Dedifferentiated amniotic fluid mesenchymal stem cell (primary cell): ENCODE measurements at regions not wholly inside any gene's neighbourhood (a gene's known extent, or its start where the extent isn't known, plus 50 kb on each side); places are given as distances from the start of the nearest gene placed in this dataset.
"Not testable (repeated sequence)": the region's sequence is repeated elsewhere in the genome, so short reads cannot be mapped to it uniquely, and the experiment has no call there.

Experiments
- DNase-seq: peaks from one replicate; pipeline ENCODE4 v3.0.0-alpha.2; 2016; ENCODE audit errors: extremely low spot score

DNA sequence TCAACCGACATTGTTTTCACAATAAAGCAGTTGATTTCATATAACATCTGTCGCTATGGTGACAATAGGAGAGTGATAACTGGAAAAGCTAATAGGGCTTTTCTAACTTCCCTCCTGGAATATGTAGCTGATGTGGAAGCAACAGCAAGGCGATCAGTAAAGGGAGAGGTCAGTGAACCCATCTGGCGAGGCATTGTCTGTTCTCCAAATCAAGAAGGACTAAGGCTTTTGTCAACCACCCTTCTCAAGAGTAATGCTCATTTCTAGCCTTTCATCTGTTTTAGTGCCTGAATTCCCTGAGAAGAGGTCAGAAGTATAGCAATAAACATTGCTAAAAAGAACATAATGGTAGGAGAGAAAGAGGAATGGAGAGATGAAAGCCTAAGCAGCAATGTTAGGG, 201.3 kb downstream of the AKAP7 start:
- DNase-seq: no peak

DNA sequence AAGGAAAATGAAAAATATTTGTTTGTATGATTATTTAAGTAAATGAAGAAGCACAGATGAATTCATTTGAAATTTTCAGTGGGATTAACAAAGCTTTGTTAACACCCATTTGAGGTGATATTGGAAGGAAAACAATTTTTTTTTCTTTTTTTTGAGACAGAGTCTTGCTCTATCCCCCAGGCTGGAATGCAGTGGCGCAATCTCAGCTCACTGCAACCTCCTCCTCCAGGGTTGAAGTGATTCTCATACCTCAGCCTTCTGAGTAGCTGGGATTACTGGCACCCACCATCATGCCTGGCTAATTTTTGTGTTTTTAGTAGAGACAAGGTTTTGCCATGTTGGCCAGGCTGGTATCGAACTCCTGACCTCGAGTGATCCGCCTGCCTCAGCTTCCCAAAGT, 211.6 kb downstream of the AKAP7 start:
- DNase-seq: not testable (repeated sequence)

DNA sequence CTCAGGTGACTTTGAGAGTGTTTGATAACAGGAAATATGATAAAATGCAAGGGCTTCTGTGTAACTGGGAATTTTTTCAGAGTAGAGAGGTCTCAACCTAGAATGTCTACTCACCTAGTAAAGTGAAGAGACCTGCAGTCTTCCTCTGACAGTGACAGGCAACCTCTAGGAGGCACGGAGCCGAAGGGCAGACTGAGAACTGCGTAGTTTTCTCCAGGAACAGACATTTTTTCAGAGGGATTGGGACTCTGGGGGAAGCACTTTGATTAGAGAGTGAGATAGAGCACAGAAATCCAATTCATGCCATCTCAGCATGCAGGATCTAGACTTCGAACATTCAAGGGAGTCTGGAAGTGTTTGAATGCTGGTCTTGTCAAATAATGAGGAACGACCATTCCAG, 213.3 kb downstream of the AKAP7 start:
- no peak for DNase-seq

DNA sequence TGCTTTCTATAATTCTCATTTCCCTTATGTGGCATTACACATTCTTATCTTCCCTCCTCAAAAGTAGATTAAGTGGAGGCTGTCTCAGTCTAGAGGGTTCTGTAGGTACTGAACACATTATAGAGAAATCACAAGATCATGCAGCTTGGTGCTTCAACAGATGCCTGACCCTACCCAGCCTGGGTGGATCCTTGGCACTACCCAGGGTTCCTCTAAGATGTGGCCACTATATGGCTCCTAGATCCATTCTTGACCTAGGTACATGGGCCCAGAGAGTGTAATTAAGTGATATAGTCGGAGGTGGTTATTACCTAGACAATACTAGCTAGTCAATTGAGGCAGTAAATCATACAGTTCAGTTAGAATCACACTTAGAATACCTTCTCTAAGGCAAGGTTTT, 213.9 kb downstream of the AKAP7 start:
- no peak for DNase-seq

DNA sequence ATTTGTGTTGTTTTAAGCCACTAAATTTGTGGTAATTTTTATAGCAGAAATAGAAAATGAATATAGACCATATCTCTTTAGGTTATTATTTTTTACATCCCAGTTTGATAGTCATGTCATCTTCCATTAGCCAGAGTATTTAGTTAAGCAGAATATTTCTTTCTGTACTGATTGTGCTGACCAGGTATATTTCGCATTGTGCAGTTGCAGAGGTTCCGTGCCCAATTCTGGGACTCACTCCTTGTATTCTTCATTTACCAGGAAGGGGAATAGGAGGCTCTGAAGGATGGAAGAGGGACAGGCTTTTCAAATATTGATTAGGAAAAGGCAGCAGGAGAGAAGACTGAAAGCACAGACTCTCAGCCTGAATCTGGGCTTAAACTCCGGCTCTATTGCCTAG, 217.8 kb downstream of the AKAP7 start:
- no peak for DNase-seq

DNA sequence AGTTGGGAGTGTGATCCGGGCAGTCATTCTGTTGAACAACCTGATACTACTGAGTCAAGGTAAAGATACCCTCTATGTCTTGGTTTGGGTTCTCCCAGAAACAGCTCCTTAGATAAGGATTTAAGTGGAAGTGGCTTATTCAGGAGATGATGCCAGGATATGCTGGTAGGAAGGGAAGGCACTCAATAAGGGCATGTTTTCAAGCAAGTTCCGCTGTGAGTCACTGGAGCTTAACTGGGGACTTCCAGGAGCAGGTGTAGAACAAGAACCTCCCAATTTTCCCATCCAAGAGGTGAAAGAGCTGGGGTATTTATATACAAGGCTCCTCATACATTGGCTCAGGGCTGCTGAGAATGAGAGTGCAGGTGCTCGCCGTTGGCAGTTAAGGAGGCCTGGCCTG, 218.6 kb downstream of the AKAP7 start:
- no peak for DNase-seq

DNA sequence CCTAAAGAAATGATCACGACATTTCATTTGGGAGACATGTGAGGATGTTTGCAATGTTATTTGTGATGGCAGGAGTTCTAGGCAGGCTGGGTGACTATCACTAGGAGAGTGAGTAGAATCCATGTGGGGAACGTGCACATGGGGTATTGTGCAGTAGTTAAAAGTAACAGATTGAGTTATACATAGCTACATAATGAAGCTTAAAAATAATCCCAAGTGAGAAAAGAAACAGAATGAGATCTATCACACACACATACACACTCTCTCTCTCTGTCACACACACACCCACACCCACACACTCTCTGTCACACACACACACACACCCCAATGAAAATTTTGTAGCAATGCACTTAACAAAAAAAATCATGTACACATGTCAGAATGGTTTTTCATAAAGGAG, 218.7 kb upstream of the ARG1 start:
- DNase-seq: no peak

DNA sequence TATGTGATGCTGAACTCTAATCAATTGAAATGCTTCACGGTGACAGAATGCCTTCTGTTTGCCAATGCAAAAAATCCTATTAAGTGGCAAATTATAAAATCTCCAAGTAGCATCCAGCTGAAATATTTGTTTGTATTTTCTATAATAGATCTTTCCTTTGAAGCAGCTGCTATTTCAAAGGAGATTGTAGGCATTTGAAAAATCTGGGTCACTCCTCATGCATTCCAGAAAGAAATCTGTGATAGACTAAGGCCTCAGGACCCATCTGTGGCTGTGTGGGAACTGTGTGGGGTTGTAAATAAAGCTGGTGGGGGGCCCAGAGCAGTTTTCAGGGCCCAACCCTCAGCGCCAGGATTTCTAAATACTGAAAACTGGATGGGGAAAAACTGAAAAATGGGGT, 216.9 kb upstream of the ARG1 start:
- no peak for DNase-seq

DNA sequence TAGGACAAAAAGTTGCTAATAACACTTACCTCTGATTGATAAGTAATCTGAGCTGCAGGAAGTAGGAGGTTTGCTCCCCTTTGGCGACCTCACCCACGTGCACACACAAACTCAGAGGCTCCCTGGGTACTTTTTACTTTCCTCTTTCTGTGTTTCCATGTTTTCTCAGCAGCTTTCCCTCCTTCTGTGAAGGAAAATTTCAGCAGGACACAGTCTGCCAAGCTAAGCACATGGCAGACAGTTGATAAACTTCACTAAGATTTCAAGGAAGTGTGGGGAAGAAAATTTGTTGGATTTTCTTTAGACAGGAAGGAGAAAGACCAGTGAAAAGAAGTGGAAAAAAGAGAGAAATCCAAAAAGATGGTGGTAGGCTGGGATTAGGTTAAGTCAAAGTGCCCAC, 215.5 kb upstream of the ARG1 start:
- DNase-seq: no peak

DNA sequence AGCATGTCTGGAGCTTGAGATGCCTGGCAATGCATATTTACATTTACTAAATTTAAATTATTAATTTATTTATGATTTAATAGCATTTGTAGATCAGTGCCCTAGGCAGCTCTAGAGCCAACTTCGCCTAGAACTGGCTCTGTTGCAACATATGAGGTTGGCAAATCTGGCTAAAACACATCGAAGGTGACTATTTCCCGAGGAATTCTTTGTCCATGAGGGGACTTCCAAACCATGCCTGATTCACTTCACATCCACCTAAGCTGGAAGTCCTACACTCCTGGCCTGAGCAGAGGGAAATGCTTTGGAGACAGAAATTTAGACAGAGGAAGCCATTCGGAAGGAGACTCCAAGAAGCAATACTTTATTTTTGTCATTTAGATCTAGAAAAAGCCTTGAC, 211.0 kb upstream of the ARG1 start:
- DNase-seq: no peak

DNA sequence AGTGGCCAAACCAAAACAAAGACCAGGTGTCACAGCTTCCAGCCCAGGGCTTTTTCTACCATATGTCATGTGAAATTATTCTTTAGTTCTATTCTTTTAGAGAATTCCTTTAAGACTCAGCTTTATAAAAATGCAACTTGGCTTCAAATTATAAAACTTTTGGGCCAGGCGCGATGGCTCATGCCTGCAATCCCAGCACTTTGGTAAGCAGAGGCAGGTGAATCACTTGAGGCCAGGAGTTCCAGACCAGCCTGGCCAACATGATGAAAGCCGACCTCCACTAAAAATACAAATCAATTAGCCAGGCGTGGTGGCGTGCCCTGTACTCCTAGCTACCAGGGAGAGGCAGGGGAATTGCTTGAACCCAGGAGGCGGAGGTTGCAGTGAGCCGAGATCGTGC, 210.3 kb upstream of the ARG1 start:
- no peak for DNase-seq

DNA sequence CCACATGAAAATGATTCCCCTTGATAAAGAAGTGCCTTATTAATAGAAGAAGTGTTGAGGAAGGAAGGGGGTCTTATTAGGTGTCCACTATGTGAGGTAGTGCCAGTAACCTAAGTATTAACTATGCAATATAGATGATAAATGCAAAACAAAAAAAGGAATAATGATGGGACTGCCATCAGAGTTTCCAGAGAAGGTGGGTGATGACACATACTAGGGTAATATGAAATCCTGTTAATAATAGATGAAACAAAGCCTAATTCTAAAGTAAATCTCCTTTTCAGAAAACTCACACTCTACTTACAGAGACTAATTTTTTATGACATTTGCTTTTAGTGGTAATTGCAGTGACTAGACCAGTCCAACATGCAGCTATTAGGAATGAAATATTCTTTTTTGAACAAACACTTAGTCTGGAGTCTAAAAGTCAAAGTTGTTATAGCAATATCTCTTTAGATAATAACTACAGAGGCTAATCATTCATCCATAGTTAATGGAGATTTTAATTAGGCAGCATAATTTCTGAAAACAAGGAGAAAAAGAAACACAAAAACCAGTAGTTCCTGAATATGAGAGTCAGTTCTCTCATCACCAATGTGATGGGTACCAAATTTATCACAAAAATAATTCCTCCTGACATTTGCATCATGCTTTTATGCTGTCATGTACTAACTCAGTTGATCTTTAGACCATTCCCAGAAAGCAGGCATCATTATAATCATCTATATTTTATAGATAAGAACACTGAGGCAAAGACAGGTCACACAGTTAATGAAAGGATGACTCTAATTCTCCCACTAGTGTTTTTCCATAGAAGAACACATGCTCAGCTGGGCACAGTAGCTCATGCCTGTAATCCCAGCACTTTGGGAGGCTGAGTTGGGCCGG, 208.8 kb upstream of the ARG1 start:
- no peak for DNase-seq

DNA sequence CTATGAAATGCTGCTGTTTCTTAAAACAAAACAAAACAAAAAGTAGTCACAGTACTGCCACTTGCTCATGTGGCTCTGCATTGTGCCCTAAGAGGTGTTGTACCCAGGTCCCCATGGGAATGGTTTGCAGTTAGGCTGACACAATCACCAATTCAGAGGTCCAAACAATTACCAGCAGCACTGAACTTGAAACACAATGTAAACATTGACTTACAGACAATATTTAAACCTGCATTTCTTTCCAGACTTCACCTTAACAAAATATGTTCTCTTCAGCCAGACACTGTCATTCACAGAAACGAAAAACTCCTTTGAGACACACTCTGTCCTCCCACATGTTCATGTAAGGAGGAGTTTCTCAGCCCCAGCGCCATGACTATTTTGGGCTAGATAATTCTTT, 206.8 kb upstream of the ARG1 start:
- DNase-seq: no peak

DNA sequence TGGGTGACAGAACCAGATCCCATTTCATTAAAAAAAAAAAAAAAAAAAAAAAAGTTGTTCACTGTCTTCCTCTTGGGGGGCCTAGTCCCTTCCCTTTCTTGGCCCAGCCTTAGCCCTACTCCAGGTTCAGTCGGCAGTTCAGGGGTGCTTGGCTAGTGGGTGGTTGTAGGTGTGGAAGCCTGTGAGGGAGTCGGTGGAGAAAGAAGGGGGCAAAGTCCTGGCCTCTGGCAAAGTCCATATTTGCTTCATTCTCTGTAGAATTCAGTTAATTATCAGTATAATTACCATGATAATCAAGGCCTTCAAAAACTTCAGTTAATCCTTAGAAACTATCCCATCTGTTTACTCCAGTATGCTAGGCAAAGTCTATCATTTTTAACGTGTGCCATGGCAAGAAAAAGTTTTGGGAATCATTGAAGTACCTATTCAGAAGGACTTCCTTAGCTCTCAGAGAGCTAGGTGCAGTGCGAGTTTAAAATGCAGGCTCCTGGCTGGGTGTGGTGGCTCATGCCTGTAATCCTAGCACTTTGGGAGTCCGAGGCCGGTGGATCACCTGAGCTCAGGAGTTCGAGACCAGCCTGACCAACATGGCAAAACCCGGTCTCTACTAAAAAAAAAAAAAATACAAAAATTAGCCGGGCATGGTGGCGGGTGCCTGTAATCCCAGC, 205.7 kb upstream of the ARG1 start:
- no peak for DNase-seq

DNA sequence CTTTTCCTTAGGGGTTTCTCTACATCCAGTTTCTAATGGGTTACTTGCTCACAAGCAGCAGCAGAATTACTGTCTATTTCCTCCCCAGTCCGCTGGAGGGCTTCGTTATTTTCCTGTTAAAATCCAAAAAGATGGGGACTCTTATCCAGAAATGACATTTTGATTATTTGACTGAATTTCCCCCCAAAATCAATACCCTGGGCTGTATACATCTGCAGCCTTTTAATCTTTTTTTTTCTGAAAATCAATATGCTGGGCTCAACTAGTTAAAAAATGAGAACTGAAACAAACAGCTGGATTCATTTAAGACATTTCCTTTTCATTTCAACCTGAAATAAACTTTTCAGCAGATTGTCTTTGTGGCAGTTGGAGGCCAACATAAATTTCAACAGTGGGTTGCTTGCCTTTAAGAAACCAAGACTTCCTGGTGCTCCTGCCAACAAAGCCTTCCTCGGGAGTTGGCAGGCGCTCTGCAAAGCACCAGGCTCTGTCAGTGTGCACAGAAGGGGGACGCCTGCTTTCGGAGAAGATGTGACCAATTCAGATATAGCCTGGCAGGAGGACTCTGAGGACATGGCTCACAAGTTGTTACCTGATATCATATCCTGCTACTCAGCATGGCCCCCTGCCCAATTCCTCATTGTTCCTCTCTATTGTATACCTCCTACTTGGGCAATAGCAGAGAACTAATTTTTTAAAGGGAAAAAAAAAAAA, 204.7 kb upstream of the ARG1 start:
- peak; percentile 63 for DNase-seq

DNA sequence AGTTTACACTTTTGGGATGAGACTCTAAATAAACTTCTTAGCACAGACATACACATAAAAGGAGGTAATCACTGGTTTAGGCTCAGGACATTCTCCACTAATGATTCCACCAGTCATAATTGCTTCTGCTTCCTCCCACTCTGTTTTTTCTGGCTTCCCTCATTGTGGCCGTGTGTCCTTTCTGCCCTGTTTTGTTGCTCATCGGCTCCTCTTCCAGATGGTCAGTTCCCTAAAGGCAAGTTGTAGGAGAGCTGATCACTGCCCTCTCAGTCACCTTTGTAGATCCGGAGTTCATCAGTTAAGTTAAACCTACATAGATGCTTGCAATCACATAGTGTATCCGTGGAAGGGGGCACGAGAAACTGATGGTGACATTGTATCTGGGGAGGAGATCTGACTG, 200.5 kb upstream of the ARG1 start:
- no peak for DNase-seq

DNA sequence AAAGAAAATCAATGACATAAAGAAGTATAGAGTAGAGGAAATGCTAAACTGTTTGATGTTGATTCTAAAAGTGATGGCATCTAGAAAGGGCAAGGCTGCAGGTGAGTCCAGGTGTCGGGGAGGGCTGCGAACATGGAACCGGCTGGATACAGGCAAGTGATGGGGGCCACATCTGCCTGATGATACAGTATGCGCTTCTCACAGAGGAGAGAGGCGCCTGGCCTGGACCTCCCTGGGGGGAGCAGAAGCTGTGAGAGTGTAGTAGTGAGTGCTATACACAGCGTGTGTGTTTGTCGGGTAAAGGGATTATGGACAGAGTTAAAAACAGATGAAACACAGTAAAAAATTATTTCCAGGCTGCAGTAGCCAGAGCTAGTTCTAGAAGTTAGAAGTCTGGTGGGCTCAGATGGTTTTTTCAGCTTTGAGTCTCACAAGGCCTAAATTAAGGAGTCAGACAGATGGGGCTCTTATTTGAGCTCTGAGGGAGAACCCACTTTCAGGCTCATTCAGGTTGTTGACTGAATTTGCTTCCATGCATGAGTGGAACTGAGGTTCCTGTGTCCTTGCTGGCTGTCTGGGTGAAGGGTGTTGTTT, 195.8 kb upstream of the ARG1 start:
- no peak for DNase-seq

DNA sequence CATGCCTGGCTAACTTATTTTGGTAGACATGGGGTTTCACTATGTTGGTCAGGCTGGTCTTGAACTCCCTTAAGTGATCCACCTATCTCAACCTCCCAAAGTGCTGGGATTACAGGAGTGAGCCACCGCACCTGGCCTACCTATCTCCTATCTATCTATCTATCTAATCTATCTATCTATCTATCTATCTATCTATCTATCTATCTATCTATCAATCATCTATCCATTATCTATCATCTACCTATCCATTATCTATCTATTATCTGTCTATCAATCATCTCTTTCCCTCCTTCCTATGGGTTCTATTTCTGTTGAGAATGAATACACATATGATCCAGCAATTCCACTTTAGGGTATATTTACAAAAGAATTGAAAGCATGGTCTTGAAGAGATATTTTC, 194.2 kb upstream of the ARG1 start:
- DNase-seq: no peak

DNA sequence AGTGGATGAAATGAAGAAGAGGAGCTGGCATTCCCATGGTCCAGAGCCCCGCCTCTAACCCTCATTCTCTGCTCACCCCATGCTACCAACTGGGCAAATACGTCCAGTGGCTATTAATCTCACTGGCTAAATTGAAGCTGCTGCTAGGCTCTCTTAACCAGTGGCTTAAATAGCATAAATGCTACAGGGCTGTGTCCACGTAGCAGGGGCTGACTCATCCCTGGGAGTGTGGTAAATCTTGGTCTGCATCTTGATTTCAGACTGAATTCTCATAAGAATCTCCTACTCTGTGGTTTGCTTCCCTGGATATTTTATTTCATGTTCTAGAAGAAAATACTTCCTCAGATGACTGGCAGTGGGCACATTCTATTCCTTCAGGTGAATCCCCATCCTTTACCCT, 193.1 kb upstream of the ARG1 start:
- DNase-seq: peak; percentile 77

DNA sequence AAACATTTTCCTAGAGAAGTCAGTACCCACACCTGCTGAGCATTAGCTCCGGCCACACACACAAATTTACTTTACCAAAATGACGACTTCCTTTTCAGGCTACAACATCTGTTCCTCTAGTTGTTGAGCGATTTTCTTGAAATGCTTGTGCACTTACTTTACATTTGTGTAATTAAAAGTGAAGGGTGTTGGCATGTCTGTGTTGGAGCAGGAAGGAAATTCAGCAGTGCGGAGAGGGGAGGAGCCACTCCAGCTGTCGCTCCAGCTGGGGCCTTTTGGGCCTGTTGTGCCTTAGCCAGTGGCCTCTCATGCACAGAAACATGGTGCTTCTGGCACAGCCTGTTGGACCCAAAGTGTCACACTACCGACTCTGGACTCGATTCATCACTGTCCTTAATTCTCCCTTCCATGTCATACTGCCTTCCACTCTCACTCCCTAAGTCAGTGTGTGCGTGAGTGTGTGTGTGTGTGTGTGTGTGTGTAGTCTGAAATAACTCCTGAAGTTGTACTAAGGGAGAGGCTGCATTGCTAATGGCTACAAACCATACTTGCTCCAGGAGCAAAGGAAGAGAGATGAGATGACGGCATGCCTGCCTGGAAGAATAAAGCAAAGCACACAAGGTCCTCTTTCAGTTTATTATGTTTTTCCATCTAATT, 191.8 kb upstream of the ARG1 start:
- DNase-seq: no peak

DNA sequence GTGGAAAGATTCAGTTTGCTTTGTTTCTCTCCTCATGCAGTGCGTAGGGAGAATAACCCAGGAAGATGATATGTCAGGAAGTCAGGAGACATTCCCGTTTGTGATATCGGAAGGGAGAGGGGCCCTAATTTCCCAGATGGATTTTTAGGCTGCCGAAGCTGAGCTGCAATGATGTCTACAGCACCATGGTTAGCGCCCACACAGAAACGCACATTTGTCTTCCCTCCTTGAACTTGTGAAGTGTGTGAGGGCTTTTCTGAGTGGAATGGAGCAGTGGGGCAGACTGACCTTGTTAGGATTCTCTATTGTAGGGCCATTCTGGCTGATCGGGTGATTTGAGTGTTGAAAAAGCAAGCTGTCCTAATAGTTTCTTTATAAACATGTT, 191.3 kb upstream of the ARG1 start:
- no peak for DNase-seq

DNA sequence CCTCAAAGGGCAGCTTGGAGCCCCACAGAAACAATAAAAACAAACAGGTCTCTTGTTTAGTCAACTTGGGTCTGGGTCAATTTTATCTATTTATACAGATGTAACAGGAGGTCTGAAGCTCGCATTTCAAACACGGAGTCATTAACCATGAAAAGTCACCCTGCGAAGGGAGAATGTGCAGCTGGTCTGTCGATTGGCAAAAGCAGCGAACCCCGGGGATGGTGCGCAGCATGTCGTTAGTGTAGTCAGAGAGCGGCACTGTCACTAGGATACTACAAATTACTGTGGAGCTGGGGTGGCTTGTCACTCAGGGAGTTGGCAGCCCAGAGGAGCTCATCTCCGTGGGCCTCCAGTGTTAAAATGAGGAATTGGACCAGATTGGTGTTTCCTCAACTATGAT, 190.4 kb upstream of the ARG1 start:
- no peak for DNase-seq
